ENCODE measurements at regions not wholly inside any gene's neighbourhood (a gene's known extent, or its start where the extent isn't known, plus 50 kb on each side); places are given as distances from the start of the nearest gene placed in this dataset.

DNA sequence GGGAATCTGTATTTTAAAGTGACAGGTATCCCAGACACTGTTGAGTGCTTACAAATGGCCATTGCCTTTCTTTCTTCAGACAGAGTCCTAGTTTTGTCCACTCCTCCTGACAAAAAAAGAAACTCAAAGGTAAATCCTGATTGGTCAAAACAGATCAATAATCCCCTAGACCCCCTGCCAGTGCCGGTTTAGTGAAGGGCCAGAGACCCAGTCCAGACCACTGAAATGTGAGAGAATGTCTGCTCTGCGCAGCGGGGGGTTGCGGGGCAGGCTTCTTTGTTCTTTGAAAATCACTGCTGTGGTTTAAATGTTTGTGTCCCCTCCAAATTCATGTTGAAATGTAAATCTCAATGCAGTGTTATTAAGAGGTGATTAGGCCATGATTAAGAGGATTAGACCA, 177.7 kb upstream of the GPR26 start:
- TF ChIP-seq, protein P1, sequence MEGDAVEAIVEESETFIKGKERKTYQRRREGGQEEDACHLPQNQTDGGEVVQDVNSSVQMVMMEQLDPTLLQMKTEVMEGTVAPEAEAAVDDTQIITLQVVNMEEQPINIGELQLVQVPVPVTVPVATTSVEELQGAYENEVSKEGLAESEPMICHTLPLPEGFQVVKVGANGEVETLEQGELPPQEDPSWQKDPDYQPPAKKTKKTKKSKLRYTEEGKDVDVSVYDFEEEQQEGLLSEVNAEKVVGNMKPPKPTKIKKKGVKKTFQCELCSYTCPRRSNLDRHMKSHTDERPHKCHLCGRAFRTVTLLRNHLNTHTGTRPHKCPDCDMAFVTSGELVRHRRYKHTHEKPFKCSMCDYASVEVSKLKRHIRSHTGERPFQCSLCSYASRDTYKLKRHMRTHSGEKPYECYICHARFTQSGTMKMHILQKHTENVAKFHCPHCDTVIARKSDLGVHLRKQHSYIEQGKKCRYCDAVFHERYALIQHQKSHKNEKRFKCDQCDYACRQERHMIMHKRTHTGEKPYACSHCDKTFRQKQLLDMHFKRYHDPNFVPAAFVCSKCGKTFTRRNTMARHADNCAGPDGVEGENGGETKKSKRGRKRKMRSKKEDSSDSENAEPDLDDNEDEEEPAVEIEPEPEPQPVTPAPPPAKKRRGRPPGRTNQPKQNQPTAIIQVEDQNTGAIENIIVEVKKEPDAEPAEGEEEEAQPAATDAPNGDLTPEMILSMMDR (optimal IDR thresholded peaks at IDR 0.05 in 1 of 3, IDR thresholded peaks at IDR 0.05 in 1 of 3, conservative IDR thresholded peaks at IDR 0.05 in 1 of 3; ENCODE audit: extremely low read depth in 1 of 3, insufficient read depth in 2 of 3, low read length in 3 of 3) = no peak
- TF ChIP-seq EZH2 (IDR thresholded peaks at IDR 0.05; ENCODE audit: low read length) = no peak
